HG02759 (cell line): ENCODE measurements at regions not wholly inside any gene's neighbourhood (a gene's known extent, or its start where the extent isn't known, plus 50 kb on each side); places are given as distances from the start of the nearest gene placed in this dataset.
"Not testable (repeated sequence)": the region's sequence is repeated elsewhere in the genome, so short reads cannot be mapped to it uniquely, and the experiment has no call there.

Source experiments
- ATAC-seq: cut with Tn5 transposase; IDR thresholded peaks from one replicate; pipeline ENCODE4 v1.9.1; 2021; ENCODE audit warnings: mild to moderate bottlenecking, moderate library complexity; ENCODE audit not compliant: unreplicated experiment

DNA sequence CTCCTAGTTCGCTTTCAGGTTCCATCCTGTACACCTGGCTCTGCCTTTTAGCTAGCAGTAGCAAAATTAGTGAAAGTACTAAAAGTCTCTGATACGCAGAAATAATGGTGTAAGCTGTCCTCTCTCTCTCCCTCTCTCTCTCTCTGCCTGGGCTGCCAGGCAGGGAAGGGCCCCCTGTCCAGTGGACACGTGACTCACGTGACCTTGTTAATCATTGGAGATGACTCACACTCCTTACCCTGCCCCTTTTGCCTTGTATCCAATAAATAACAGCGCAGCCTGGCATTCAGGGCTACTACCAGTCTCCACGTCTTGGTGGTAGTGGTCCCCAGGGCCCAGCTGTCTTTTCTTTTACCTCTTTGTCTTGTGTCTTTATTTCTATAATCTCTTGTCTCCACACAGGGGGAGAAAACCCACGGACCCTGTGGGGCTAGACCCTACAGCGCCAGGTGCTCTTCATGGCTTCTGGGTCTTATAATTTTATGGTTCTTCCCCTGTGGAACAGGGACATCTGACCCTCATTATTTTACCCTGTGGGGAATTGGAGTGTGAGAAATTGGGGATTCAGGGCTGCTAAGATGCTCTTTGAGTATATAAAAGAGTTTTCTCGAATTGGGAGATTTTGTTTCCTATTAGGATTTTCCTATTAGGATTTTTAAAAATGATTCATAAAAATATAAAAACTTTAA is 1348.2 kb downstream of the GATA3 start:
- not testable (repeated sequence) for ATAC-seq

DNA sequence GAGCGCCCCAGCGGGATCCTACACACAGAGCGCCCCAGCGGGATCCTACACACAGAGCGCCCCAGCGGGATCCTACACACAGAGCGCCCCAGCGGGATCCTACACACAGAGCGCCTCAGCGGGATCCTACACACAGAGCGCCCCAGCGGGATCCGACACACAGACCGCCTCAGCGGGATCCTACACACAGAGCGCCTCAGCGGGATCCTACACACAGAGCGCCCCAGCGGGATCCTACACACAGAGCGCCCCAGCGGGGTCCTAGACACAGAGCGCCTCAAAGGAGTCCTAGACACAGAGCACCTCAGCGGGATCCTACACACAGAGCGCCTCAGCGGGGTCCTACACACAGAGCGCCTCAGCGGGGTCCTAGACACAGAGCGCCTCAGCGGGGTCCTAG is 1352.7 kb downstream of the GATA3 start:
- not testable (repeated sequence) for ATAC-seq

DNA sequence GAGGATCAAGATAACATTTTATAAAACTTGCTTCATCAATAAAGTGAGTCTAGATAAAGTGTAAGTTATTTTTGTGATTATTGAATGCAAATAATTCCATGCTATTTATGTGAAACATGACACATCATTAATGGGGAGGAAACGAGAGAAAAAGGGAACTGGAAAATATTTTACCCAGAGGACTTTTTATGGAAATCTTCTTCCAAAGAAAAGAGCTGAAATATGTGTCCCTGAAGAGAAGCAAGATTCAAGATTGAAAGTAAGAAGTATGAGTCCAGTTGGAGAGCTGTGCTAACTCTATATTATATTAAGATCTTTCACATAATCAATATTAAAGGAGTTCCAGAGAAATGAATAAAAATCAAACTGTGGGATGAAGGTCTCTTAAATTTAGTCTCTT is 1361.8 kb downstream of the GATA3 start:
- ATAC-seq = no peak

DNA sequence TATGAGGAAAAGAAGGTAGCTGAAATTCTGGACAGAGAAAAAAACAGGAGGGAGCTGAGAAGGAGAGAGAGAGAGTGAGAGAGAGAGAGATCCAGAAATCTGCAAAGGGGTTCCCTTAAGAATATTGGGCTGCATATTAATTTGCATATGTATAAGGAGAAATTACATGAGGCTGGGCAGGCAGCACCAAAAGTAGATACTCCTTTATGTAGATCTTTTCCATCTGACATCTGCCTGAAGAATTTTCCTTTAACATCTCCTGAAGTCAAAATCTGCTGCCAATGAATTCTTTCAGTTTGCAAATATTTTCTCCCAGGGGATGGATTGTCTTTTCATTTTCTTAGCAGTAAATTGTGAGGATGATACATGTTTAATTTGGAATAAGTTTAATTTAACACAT is 1365.3 kb downstream of the GATA3 start:
- ATAC-seq = no peak

DNA sequence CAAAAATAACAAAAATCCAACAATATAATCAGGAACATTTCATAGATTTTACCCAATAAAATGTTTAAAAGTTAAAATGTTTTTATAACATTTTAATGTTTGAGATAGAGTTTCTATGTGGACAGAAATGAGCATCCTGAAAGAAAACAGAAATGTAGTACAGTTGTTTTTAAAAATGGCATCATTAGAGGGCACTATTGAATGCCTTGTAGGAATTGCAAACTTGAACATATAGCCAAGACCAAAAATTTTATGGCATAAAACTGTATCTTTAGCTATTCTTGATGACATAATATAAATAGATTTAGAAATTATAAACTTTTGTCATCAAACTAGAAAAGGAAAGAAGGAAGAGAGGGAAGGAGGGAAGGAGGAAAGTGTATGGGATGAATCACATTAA is 1372.7 kb downstream of the GATA3 start:
- ATAC-seq = no peak

DNA sequence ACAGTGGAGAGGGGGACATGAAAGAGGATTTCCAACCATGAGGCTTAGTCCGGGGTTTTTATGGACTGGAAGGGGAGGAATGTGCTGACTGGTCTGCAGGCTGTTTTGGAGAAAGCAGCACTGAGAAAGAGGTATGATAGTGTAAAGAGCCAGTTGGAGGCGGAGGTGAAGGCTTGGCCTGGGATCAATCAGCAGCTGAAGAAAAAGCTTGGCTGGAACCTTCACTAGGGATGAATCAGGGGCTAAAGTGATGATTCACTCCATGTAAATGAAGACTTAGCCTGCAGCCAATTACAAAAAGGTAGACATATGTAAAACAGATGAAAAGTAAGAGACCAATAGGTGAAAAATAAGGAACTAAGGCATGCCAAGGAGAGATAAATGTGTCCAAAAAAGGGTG is 1382.6 kb downstream of the GATA3 start:
- ATAC-seq = no peak

DNA sequence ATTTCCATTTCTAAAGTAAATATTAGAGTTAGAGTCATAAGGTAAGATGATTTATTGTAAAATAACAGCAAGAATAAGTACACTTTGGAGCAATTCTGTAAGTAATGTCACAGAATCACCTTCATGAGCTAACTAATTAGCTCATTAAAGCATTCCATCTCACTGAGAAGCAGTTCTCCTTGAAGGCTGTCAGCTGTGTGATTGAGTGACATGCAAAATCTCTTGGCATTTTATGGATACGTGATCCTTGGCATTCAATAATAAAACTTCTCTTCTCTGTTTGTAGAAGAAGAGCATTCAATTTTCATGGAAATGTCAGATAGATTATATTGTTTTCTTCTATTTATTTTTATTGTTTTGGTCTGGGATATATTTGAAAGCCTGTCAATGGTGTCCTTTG is 1389.3 kb downstream of the GATA3 start:
- ATAC-seq = no peak

DNA sequence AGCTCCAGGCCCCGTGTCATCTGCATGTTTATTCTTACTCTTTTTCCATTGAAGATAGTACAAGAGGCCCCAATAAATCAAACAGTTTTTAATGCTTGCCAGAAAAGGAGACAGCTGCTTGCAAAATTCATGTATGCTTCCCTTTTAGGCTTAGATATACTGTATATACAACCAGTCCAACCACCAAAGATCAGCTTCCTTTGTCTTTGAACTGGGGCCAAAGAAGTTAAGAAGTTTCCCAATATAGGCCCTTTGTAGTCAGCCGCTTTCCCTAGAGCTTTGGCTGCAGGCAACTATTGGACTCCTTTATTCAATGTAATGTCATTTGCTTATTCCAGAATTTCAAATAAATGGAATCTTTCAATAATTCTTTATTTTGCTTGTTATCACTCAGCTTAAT is 1395.0 kb downstream of the GATA3 start:
- no peak for ATAC-seq

DNA sequence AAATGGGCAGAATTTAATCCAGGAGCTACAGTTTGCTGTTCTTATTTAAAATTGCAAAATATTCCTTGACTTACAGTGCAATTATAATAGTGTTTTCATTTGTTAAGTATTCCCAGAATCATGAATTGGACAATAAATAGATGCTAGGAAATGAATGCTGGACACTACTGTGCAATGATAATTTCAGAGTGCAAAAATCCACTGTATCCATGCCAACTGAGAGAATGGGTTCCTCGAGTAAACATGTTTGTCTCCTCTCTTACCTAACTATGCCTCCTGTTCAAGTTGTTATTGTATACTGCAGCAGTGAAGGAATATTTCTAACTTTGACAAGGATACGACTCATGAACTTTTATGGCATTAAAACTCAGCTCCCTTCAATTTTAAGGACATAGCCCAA is 1396.3 kb downstream of the GATA3 start:
- ATAC-seq = no peak

DNA sequence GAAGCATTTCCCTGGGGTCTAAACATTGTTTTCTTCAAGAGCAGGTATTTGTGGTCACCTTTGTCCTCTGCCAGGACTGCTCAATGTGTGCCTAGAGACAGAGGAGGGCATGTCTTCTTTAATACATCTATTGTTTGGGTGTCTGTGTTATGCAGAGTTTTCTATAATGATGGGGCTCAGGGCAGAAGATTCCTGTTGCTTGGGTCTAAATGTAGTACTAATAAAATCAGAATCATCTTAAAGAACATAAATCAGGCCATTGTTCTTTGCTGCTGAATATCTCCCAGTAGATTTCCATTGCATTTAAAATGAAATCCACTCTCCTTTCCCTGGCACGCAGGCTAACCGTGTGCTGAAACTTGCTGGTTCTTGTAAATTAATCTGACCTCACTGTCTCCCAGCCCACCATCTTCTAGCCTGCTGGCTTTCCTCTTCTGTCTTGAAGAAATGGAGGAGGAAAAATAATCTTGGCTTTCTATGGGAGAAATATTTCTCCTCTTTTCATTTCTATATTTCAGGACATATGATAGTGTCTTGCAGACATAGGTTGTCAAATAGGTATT is 1396.8 kb downstream of the GATA3 start:
- no peak for ATAC-seq

DNA sequence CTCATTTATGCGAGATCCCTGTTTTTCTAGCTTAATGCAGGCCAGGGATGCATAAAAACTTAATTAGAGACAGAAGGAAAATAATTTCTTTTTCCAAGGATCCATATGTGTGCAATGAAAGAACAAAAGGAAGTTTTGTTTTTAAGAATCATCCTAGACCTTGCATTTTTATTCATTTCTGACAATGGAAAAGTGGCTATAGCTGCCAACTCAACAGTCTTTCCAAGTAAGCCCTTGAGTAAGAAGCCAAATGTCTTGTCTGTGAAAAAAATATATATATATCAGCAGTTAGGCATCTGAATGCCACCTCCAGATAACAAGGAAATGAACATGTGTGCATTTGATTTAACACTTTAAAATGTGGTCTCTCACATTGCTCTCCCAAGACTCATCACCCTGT is 1397.6 kb downstream of the GATA3 start:
- ATAC-seq = no peak

DNA sequence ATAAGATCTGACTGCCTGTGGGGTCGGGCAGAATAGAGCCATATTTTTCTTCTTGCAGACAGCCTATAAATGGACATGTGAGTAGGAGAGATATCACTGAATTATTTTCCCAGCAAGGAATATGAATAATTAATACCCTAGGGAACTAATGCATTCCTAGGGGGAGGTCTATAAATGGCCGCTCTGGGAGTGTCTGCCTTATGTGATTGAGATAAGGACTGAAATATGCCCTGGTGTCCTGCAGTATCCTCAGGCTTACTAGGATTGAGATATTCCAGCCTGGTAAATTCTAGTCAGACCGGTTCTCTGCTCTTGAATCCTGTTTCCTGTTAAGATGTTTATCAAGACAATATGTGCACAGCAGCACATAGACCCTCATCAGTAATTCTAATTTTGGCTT is 1399.4 kb downstream of the GATA3 start:
- not testable (repeated sequence) for ATAC-seq

DNA sequence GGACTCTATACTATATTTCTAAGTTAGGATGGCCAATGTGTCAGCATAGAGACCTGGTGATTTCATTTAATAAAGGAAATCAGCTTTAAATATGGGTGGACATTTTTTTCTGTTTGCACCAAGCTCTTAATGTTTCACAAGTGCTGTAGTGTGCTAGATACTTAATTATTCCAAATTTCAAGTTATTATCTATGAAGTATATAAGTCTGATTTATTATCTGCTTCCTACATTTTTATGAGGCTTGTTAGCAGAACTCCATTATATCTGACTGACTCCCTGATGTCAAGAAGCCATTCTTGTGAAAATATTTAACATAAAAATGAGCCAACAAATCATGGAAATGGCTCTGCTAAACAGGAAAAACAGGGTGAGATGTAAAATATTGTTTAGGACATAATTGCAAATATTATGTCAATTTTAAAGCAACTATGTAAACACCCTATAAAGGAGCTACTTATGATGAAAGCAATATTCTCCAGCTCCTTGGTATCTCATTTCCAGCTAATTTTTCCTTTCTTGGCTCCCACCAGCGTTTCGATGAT is 1415.2 kb downstream of the GATA3 start:
- no peak for ATAC-seq

DNA sequence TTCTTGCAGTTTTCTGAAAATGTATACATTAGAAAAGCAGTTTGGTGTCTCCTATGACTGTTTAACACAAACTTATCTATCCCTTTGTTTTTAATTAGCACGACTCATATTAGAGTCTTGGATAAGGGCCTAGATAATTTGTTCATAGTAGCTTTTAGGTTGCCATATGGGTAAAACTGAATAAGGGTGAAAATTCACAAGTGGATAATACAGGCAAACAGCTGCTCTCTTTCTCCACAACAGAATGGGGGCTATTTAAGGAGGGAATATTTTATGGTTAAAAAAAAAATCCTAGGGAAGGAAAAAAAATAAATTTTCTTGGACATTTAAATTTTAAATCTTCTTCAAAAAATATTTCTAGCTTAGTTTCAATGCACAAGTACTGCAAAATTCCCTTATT is 1416.1 kb downstream of the GATA3 start:
- ATAC-seq = no peak

DNA sequence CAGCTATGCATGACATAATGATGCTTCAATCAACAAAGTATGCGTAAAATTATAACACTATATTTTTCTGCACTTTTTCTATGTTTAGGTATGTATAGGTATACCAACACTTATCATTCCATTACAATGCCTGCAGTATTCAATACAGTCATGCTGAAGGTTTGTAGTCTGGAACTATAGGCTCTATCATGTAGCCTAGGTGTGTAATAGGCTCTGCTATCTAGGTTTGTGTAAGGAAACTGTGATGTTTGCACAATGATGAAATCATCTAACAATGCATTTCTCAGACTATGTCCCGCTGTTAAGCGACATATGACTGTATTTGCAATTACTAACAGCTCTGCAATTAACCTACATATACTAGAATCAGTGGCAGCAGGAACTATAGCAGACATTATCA is 1447.5 kb downstream of the GATA3 start:
- ATAC-seq = no peak

DNA sequence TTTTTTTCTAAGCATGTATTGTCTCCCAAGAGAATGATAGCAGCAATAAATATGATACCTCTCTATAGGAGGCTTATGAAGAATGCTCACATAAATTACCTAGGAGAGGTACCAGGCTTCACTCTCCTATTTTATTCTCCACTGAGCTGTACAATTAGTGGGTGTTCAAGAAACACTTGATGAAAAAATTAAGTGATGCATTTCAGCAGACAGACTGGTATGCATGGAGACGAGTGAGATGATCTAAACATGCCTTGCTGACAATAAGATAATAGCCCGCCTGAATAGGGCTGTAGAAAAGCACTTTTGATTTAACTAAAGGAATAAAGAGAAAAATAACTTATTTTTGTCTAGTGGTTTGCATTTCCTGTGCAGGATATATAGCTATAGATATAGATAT is 1449.7 kb downstream of the GATA3 start:
- ATAC-seq = no peak

DNA sequence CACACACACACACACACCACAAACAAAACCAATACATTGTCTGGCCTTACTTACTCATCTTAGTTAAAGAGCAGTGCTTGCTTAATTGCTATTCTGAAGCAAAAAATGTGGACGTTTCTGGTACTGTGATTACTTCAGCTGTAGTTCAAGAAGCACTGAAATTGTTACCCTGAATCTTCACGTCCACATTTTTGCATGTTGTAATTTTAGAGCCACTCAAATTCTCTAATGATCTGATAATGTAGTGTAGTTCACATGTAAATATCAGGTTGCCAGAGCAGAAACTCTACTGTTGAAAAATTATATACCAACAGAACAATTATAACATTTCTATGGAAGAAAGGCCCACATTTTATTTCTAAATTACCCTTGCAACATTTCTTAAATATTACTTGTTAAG is 1451.1 kb downstream of the GATA3 start:
- ATAC-seq = no peak

DNA sequence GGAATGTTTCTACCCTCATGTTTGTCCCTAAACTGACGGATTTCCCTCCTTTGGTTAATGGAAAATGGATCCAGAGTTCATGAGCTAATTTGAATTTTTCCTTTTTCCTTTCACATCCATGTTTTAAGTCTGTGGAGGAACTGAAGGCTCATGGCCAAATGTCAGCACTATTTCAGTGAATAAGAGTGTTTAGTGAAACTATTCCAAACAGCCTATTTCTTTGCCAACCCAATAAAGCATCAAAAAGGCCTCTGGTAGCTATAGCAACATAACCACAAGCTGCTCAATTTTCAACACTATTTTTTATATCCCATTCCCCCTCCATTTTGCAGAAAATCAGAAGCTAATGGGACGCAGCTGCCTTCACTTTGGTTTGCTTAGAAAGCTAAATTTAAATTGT is 1454.1 kb downstream of the GATA3 start:
- ATAC-seq = no peak

DNA sequence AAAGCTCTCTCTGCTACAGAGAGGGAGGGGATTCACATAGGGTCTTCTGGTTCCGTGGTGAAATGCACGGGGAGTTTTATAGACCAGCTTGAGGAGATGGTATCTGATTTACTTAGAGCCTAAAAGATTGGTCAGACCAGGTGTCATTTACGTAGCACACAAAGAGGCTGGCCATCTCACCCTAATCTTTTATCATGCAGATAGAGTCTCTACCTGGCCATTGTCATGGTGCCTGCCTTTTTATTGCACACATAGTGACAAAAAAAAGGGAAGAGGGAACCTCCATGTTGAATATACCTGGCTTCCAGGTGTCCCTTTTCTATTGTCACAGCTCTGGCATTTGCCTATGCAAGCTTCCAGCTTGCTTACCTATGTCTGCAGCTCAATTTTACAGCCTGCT is 1456.1 kb downstream of the GATA3 start:
- no peak for ATAC-seq

DNA sequence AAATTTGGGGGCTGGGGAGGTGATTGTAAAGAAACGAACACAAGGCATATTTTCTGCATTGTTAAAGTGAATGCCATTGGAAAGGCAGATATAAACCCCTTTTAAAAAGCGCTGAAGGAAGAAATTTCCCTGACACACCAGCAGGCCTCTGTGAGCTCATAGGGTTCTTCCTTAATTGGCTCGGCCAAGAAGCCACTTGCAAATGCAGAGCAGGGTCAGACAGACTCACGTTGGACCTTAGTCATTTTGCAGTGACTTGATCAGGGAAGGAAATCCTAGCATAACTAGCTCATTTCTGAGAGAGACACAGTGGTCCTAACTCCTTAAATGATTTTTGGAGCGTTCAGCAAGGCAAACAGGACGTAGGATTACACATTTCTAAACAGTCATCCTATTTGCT is 1461.4 kb downstream of the GATA3 start:
- ATAC-seq = no peak

DNA sequence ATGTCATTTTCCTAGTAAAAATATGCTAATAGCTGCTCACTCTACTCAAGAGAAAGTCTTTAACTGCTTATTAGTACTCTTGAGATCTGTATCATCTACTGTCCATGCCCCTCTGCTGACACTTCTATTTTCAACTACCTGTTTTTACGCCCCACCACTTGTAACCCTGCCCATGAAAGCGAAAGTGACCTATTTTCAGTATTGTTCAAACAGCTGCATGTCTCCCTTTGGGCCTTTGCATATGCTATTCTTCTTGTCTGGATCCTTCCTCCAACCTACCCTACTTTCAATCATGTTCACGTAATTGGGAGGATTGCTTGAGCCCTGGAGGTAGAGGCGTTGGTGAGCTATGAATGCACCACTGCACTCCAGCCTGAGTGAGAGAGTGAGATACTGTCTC is 1481.3 kb downstream of the GATA3 start:
- no peak for ATAC-seq

DNA sequence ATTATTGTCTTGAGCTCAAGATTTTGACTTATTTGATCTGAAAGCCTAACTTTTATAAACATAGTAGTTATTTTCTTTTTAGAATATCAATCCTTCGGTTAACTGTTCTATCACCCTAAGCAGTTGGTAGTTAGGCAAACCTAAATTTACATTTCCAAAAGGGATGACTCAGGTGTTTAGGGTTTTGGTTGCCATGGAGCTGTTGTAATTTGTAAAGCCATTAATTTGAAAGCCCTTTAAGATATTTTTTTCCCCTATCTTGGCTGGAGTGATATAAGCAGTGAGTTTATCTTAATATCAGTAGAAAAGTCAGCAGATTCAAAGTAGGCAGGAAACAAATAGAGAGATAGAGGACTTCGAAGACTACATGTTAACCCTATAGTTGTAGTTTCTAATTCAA is 1472.6 kb upstream of the CELF2 start:
- no peak for ATAC-seq
